GM19468 (cell line): ENCODE measurements at regions not wholly inside any gene's neighbourhood (a gene's known extent, or its start where the extent isn't known, plus 50 kb on each side); places are given as distances from the start of the nearest gene placed in this dataset.

Source experiments
- ATAC-seq: cut with Tn5 transposase; IDR thresholded peaks from one replicate; pipeline ENCODE4 v1.9.1; 2021; ENCODE audit warnings: mild to moderate bottlenecking, moderate library complexity, moderate number of reproducible peaks; ENCODE audit not compliant: unreplicated experiment; ENCODE audit errors: extremely low read depth

DNA sequence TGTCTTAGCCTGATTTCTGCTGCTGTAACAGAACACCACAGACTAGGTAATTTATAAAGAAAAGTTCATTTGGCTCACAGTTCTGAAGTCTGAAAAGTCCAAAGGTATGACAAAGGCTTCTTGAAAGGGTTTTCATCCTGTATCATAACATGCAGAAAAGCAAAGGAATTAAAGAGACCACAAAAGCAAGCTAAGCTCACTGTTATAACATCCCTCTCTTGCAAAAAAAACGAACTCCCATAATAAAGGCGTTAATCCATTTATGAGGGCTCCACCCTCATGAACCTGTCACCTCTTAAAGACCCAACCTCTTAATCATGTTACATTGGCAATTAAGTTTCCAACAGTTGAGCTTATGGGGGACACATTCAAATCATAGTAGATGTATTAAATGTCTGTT is 197.9 kb downstream of the PLOD2 start:
- ATAC-seq, result no peak

- ATAC-seq, result no peak
Measured at GRCh38 chr3:145967043-145967442, 193.9 kb downstream of the PLOD2 start.

DNA sequence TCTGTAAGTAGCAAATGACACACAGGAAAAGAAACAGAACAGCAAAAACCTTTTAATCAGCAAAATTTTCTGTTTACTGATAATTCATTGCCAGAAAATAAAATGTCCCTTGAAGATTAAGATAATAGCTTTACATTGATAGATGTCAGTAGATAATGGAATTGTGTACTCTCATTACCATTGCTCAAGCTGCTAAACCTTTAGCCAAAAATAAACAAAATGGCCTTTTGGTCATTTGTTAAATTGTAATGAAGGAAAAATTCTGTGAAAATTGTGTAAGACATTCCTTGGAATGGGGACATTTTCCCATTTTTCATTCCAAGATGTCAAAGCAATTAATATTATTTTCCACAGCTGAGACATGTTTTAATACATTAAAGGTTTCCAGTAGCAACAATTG is 189.8 kb downstream of the PLOD2 start:
- no peak for ATAC-seq

GRCh38 chr3:145972851-145973250 is 188.1 kb downstream of the PLOD2 start:
- ATAC-seq, result no peak

- ATAC-seq, result no peak
Measured at GRCh38 chr3:145981056-145981455, 179.9 kb downstream of the PLOD2 start.

DNA sequence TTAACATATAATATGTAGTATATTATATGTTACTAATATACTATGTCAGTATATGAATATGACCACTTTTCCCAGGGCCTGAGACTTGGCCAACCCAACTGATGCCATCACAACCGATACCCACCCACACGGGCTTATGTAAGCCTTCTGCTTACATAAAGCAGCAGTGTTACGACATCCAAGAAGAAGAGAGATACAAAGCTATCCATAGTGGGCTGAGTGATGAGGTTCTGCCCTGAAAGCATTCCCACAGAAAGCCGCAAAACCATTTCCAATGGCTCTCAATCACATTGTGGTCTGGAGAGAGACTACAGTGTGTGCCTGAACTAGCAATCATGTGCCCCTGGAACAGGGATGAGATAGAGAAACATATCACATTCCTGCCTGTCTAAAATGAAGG is 177.9 kb downstream of the PLOD2 start:
- ATAC-seq, result no peak
